Immature natural killer cell (primary cell): ENCODE measurements at regions not wholly inside any gene's neighbourhood (a gene's known extent, or its start where the extent isn't known, plus 50 kb on each side); places are given as distances from the start of the nearest gene placed in this dataset.
"Not testable (repeated sequence)": the region's sequence is repeated elsewhere in the genome, so short reads cannot be mapped to it uniquely, and the experiment has no call there.

Source experiments
- DNase-seq, 3 donors: peaks; one replicate each; pipeline ENCODE4 v3.0.0; 2022; ENCODE audit warnings: mixed read lengths in 1 of 3
- H3K27ac Mint-ChIP-seq, 6 donors: one replicate each; pipeline ENCODE4 v1.8.0; 2020; ENCODE audit warnings: mixed read lengths in 6 of 6, mild to moderate bottlenecking in 5 of 6, inconsistent platforms in 4 of 6, moderate library complexity in 3 of 6
- H3K27me3 Mint-ChIP-seq, 3 donors: one replicate each; pipeline ENCODE4 v1.8.0; 2020 to 2021; ENCODE audit warnings: low read depth in 3 of 3, mild to moderate bottlenecking in 3 of 3, mixed read lengths in 3 of 3, moderate library complexity in 3 of 3, inconsistent platforms in 1 of 3
- H3K36me3 Mint-ChIP-seq, 3 donors: one replicate each; pipeline ENCODE4 v1.8.0; 2020; ENCODE audit warnings: mixed read lengths in 3 of 3, inconsistent platforms in 2 of 3, mild to moderate bottlenecking in 2 of 3
- H3K4me1 Mint-ChIP-seq, 2 donors: one replicate each; pipeline ENCODE4 v1.8.0; 2020; ENCODE audit warnings: inconsistent platforms in 2 of 2, mild to moderate bottlenecking in 2 of 2, mixed read lengths in 2 of 2, moderate library complexity in 1 of 2
- H3K4me3 Mint-ChIP-seq, 5 donors: one replicate each; pipeline ENCODE4 v1.8.0; 2020; ENCODE audit warnings: mild to moderate bottlenecking in 5 of 5, mixed read lengths in 5 of 5, inconsistent platforms in 3 of 5, moderate library complexity in 3 of 5
- H3K9me3 Mint-ChIP-seq, 6 donors: one replicate each; pipeline ENCODE4 v1.8.0; 2020; ENCODE audit warnings: mild to moderate bottlenecking in 6 of 6, mixed read lengths in 6 of 6, inconsistent platforms in 4 of 6, moderate library complexity in 3 of 6

- H3K36me3 Mint-ChIP-seq, H3K9me3 Mint-ChIP-seq, H3K27me3 Mint-ChIP-seq, H3K27ac Mint-ChIP-seq, DNase-seq: not testable (repeated sequence)
- Mint-ChIP-seq H3K4me1 (peaks cover 23 to 25% of the 10 kb centered on the region in 2 donors), H3K4me3 (peak overlapping the region in 3 of 5 donors; percentile 40 to 53 (median 53))
Observed at GRCh38 chr22:22296047-22296446, 51.5 kb downstream of the VPREB1 start.

- DNase-seq: peak in 1 of 3 donors; percentile 16
- Mint-ChIP-seq H3K27ac (peak overlapping the region; percentile 40 to 86 (median 72)), H3K4me3 (peak overlapping the region; percentile 81 to 91 (median 88)), H3K4me1 (peaks cover 27 to 28% of the 10 kb centered on the region in 2 donors)
- H3K9me3 Mint-ChIP-seq, H3K27me3 Mint-ChIP-seq, H3K36me3 Mint-ChIP-seq: not testable (repeated sequence)
Observed at GRCh38 chr22:22297159-22297793, 52.7 kb downstream of the VPREB1 start.

- peak overlapping the region; percentile 81 to 91 (median 88) for H3K4me3 Mint-ChIP-seq
- not testable (repeated sequence) for H3K27me3 Mint-ChIP-seq, H3K9me3 Mint-ChIP-seq, H3K36me3 Mint-ChIP-seq
- H3K4me1 Mint-ChIP-seq: peaks cover 27 to 31% of the 10 kb centered on the region in 2 donors
- H3K27ac Mint-ChIP-seq: peak overlapping the region; percentile 62 to 86 (median 72)
- peak; percentile 81 to 85 (median 83) for DNase-seq
Observed at GRCh38 chr22:22297794-22298653, 53.4 kb downstream of the VPREB1 start.

GRCh38 chr22:22298654-22299009, 54.0 kb downstream of the VPREB1 start:
- not testable (repeated sequence) for H3K36me3 Mint-ChIP-seq, H3K27me3 Mint-ChIP-seq, DNase-seq, H3K9me3 Mint-ChIP-seq
- peak overlapping the region in 4 of 6 donors; percentile 40 to 77 (median 67) for H3K27ac Mint-ChIP-seq
- H3K4me3 Mint-ChIP-seq: peak overlapping the region; percentile 81 to 91 (median 88)
- H3K4me1 Mint-ChIP-seq: peaks cover 27 to 31% of the 10 kb centered on the region in 2 donors

- H3K9me3 Mint-ChIP-seq, H3K4me3 Mint-ChIP-seq, H3K27me3 Mint-ChIP-seq, DNase-seq, H3K27ac Mint-ChIP-seq: not testable (repeated sequence)
- H3K36me3 Mint-ChIP-seq: peaks cover 0 to 12% (median 5%) of the 10 kb centered on the region in 3 donors
- H3K4me1 Mint-ChIP-seq: peaks cover 31 to 33% of the 10 kb centered on the region in 2 donors
Observed at GRCh38 chr22:22300511-22300910, 55.9 kb downstream of the VPREB1 start.

GRCh38 chr22:22300946-22301345, 56.4 kb downstream of the VPREB1 start:
- not testable (repeated sequence) for H3K27me3 Mint-ChIP-seq, H3K9me3 Mint-ChIP-seq, H3K4me3 Mint-ChIP-seq, H3K27ac Mint-ChIP-seq, DNase-seq
- Mint-ChIP-seq H3K4me1 (peaks cover 28 to 30% of the 10 kb centered on the region in 2 donors), H3K36me3 (peaks cover 2 to 16% (median 5%) of the 10 kb centered on the region in 3 donors)

GRCh38 chr22:22316589-22316988, 72.0 kb downstream of the VPREB1 start:
- Mint-ChIP-seq H3K9me3 (no peaks in the 10 kb centered on the region), H3K27ac (no peak overlapping the region), H3K4me3 (no peak overlapping the region), H3K27me3 (peaks cover 0 to 1% (median 0%) of the 10 kb centered on the region in 3 donors), H3K4me1 (peaks cover 0 to 2% of the 10 kb centered on the region in 2 donors), H3K36me3 (peaks cover 7 to 32% (median 12%) of the 10 kb centered on the region in 3 donors)
- no peak for DNase-seq

- H3K9me3 Mint-ChIP-seq: no peaks in the 10 kb centered on the region
- H3K27me3 Mint-ChIP-seq: peaks cover 0 to 1% (median 0%) of the 10 kb centered on the region in 3 donors
- H3K27ac Mint-ChIP-seq: no peak overlapping the region
- peaks cover 7 to 27% (median 9%) of the 10 kb centered on the region in 3 donors for H3K36me3 Mint-ChIP-seq
- H3K4me1 Mint-ChIP-seq: peaks cover 0 to 2% of the 10 kb centered on the region in 2 donors
- H3K4me3 Mint-ChIP-seq: no peak overlapping the region
- DNase-seq: no peak
Observed at GRCh38 chr22:22318723-22319465, 74.3 kb downstream of the VPREB1 start.

- H3K36me3 Mint-ChIP-seq: peaks cover 0 to 16% (median 7%) of the 10 kb centered on the region in 3 donors
- H3K4me3 Mint-ChIP-seq: not testable (repeated sequence)
Observed at GRCh38 chr22:22321743-22322611, 77.4 kb downstream of the VPREB1 start.

GRCh38 chr22:22322792-22323191, 78.2 kb downstream of the VPREB1 start:
- H3K4me3 Mint-ChIP-seq: no peak overlapping the region
- H3K4me1 Mint-ChIP-seq: no peaks in the 10 kb centered on the region
- no peak for DNase-seq
- peaks cover 0 to 1% (median 0%) of the 10 kb centered on the region in 3 donors for H3K27me3 Mint-ChIP-seq
- H3K27ac Mint-ChIP-seq: no peak overlapping the region
- no peaks in the 10 kb centered on the region for H3K9me3 Mint-ChIP-seq
- H3K36me3 Mint-ChIP-seq: peaks cover 0 to 8% (median 4%) of the 10 kb centered on the region in 3 donors

More at GRCh38 chr22:22321743-22322611, 77.4 kb downstream of the VPREB1 start:
- H3K4me1 Mint-ChIP-seq, H3K27ac Mint-ChIP-seq, H3K27me3 Mint-ChIP-seq, H3K9me3 Mint-ChIP-seq: not testable (repeated sequence)
- peak; percentile 48 to 56 (median 54) for DNase-seq

GRCh38 chr22:22327723-22328122, 83.1 kb downstream of the VPREB1 start:
- no peak for DNase-seq
- H3K27ac Mint-ChIP-seq: no peak overlapping the region
- no peaks in the 10 kb centered on the region for H3K4me1 Mint-ChIP-seq
- peaks cover 0 to 8% (median 0%) of the 10 kb centered on the region in 6 donors for H3K9me3 Mint-ChIP-seq
- peaks cover 2 to 16% (median 6%) of the 10 kb centered on the region in 3 donors for H3K27me3 Mint-ChIP-seq
- H3K4me3 Mint-ChIP-seq: no peak overlapping the region
- H3K36me3 Mint-ChIP-seq: no peaks in the 10 kb centered on the region

GRCh38 chr22:22329792-22330191, 85.2 kb downstream of the VPREB1 start:
- H3K27ac Mint-ChIP-seq: no peak overlapping the region
- H3K4me1 Mint-ChIP-seq: no peaks in the 10 kb centered on the region
- peaks cover 0 to 12% (median under 1%) of the 10 kb centered on the region in 6 donors for H3K9me3 Mint-ChIP-seq
- H3K27me3 Mint-ChIP-seq: peaks cover 11 to 31% (median 14%) of the 10 kb centered on the region in 3 donors
- no peak for DNase-seq
- no peak overlapping the region for H3K4me3 Mint-ChIP-seq
- no peaks in the 10 kb centered on the region for H3K36me3 Mint-ChIP-seq

GRCh38 chr22:22335640-22336039, 91.1 kb downstream of the VPREB1 start:
- H3K4me1 Mint-ChIP-seq, H3K4me3 Mint-ChIP-seq, H3K36me3 Mint-ChIP-seq, DNase-seq, H3K27ac Mint-ChIP-seq: not testable (repeated sequence)
- Mint-ChIP-seq H3K27me3 (peaks cover 11 to 34% (median 20%) of the 10 kb centered on the region in 3 donors), H3K9me3 (peaks cover 0 to 15% (median 3%) of the 10 kb centered on the region in 6 donors)
